Dermis blood vessel endothelial cell (primary cell): ENCODE measurements at regions not wholly inside any gene's neighbourhood (a gene's known extent, or its start where the extent isn't known, plus 50 kb on each side); places are given as distances from the start of the nearest gene placed in this dataset.
"Not testable (repeated sequence)": the region's sequence is repeated elsewhere in the genome, so short reads cannot be mapped to it uniquely, and the experiment has no call there.

ENCODE experiments used
- DNase-seq: peaks from one replicate; pipeline ENCODE4 v3.0.0; 2010

GRCh38 chr11:49499117-49499516 lies 290.7 kb upstream of the FOLH1 start:
- no peak for DNase-seq

- no peak for DNase-seq
Observed at GRCh38 chr11:49505231-49505630, 296.8 kb upstream of the FOLH1 start.

- peak; percentile 44 for DNase-seq
Observed at GRCh38 chr11:49526240-49526829, 317.9 kb upstream of the FOLH1 start.

GRCh38 chr11:49533204-49533603 lies 324.8 kb upstream of the FOLH1 start:
- no peak for DNase-seq

- not testable (repeated sequence) for DNase-seq
Observed at GRCh38 chr11:49538927-49539326, 330.5 kb upstream of the FOLH1 start.

- not testable (repeated sequence) for DNase-seq
Observed at GRCh38 chr11:49558261-49558847, 350.0 kb upstream of the FOLH1 start.

- not testable (repeated sequence) for DNase-seq
Observed at GRCh38 chr11:49560593-49560992, 352.2 kb upstream of the FOLH1 start.

- DNase-seq = not testable (repeated sequence)
Observed at GRCh38 chr11:49561240-49561880, 353.0 kb upstream of the FOLH1 start.

GRCh38 chr11:49562262-49562661 lies 353.9 kb upstream of the FOLH1 start:
- not testable (repeated sequence) for DNase-seq

GRCh38 chr11:49579492-49579891 lies 371.1 kb upstream of the FOLH1 start:
- DNase-seq = not testable (repeated sequence)

- DNase-seq = not testable (repeated sequence)
Observed at GRCh38 chr11:49585495-49585894, 366.7 kb upstream of the OR4C13 start.

- DNase-seq = not testable (repeated sequence)
Observed at GRCh38 chr11:49608892-49609291, 343.3 kb upstream of the OR4C13 start.

- not testable (repeated sequence) for DNase-seq
Observed at GRCh38 chr11:49623872-49624271, 328.3 kb upstream of the OR4C13 start.

- DNase-seq = not testable (repeated sequence)
Observed at GRCh38 chr11:49670705-49671104, 281.5 kb upstream of the OR4C13 start.

- DNase-seq = not testable (repeated sequence)
Observed at GRCh38 chr11:49702121-49702520, 250.1 kb upstream of the OR4C13 start.

GRCh38 chr11:49750447-49750846 lies 201.7 kb upstream of the OR4C13 start:
- not testable (repeated sequence) for DNase-seq

GRCh38 chr11:49750960-49751359 lies 201.2 kb upstream of the OR4C13 start:
- DNase-seq = not testable (repeated sequence)

GRCh38 chr11:49780791-49781190 lies 171.4 kb upstream of the OR4C13 start:
- not testable (repeated sequence) for DNase-seq

GRCh38 chr11:49782000-49782399 lies 170.2 kb upstream of the OR4C13 start:
- DNase-seq = not testable (repeated sequence)

GRCh38 chr11:49783841-49784240 lies 168.3 kb upstream of the OR4C13 start:
- not testable (repeated sequence) for DNase-seq

GRCh38 chr11:49789787-49790186 lies 162.4 kb upstream of the OR4C13 start:
- not testable (repeated sequence) for DNase-seq

GRCh38 chr11:49798206-49798837 lies 153.9 kb upstream of the OR4C13 start:
- not testable (repeated sequence) for DNase-seq

GRCh38 chr11:49817705-49818430 lies 134.3 kb upstream of the OR4C13 start:
- DNase-seq = not testable (repeated sequence)
